HG02678 (cell line): ENCODE measurements at regions not wholly inside any gene's neighbourhood (a gene's known extent, or its start where the extent isn't known, plus 50 kb on each side); places are given as distances from the start of the nearest gene placed in this dataset.
"Not testable (repeated sequence)": the region's sequence is repeated elsewhere in the genome, so short reads cannot be mapped to it uniquely, and the experiment has no call there.

Experiments used
- ATAC-seq: cut with Tn5 transposase; IDR thresholded peaks from one replicate; pipeline ENCODE4 v1.9.1; 2021; ENCODE audit warnings: mild to moderate bottlenecking, moderate library complexity; ENCODE audit not compliant: unreplicated experiment

GRCh38 chr10:33673839-33674415, 339.5 kb upstream of the NRP1 start:
- ATAC-seq = no peak

GRCh38 chr10:33669904-33670303, 335.4 kb upstream of the NRP1 start:
- no peak for ATAC-seq

- ATAC-seq = no peak
Measured at GRCh38 chr10:33666686-33667480, 332.4 kb upstream of the NRP1 start.

- no peak for ATAC-seq
Measured at GRCh38 chr10:33665501-33665900, 331.0 kb upstream of the NRP1 start.

- ATAC-seq = no peak
Measured at GRCh38 chr10:33664070-33664469, 329.6 kb upstream of the NRP1 start.

- ATAC-seq = no peak
Measured at GRCh38 chr10:33661580-33662336, 327.3 kb upstream of the NRP1 start.

- no peak for ATAC-seq
Measured at GRCh38 chr10:33660329-33660728, 325.9 kb upstream of the NRP1 start.

- ATAC-seq = no peak
Measured at GRCh38 chr10:33657913-33658312, 323.4 kb upstream of the NRP1 start.

- no peak for ATAC-seq
Measured at GRCh38 chr10:33657154-33657908, 322.9 kb upstream of the NRP1 start.

- ATAC-seq = no peak
Measured at GRCh38 chr10:33655921-33656320, 321.5 kb upstream of the NRP1 start.

GRCh38 chr10:33655165-33655815, 320.8 kb upstream of the NRP1 start:
- no peak for ATAC-seq

GRCh38 chr10:33653584-33654367, 319.3 kb upstream of the NRP1 start:
- no peak for ATAC-seq

- no peak for ATAC-seq
Measured at GRCh38 chr10:33652870-33653269, 318.4 kb upstream of the NRP1 start.

- not testable (repeated sequence) for ATAC-seq
Measured at GRCh38 chr10:33650131-33650530, 315.7 kb upstream of the NRP1 start.

- ATAC-seq = no peak
Measured at GRCh38 chr10:33643042-33643441, 308.6 kb upstream of the NRP1 start.

GRCh38 chr10:33638891-33639290, 304.4 kb upstream of the NRP1 start:
- ATAC-seq = no peak

- no peak for ATAC-seq
Measured at GRCh38 chr10:33638374-33638773, 303.9 kb upstream of the NRP1 start.

GRCh38 chr10:33635967-33636515, 301.6 kb upstream of the NRP1 start:
- no peak for ATAC-seq

GRCh38 chr10:33632432-33632831, 298.0 kb upstream of the NRP1 start:
- ATAC-seq = no peak

- no peak for ATAC-seq
Measured at GRCh38 chr10:33631991-33632390, 297.5 kb upstream of the NRP1 start.
